DND-41 (cell line): ENCODE measurements at regions not wholly inside any gene's neighbourhood (a gene's known extent, or its start where the extent isn't known, plus 50 kb on each side); places are given as distances from the start of the nearest gene placed in this dataset.

ENCODE experiments used
- ATAC-seq: fragments of 200-7000 bp; cut with Tn5 transposase; 3 replicates; pipeline ENCODE4 v1.9.1; 2021; ENCODE audit warnings: low read depth; ENCODE audit not compliant: insufficient read depth
- DNase-seq: peaks from one replicate; pipeline ENCODE4 v3.0.0-alpha.2; 2020
- H2AFZ ChIP-seq: 2 replicates; pipeline ENCODE4 v1.6.0; 2012; ENCODE audit warnings: low read depth, low read length
- H3K27ac ChIP-seq: 2 replicates; pipeline ENCODE4 v1.5.1; 2012; ENCODE audit warnings: low read length, inconsistent platforms
- H3K27me3 ChIP-seq: fragments of 200-600 bp; sonication (generic); 2 replicates; pipeline ENCODE4 v1.6.0; 2012; ENCODE audit warnings: low read length, mild to moderate bottlenecking, inconsistent platforms; ENCODE audit not compliant: insufficient read depth, poor library complexity
- H3K36me3 ChIP-seq: 2 replicates; pipeline ENCODE4 v1.5.1; 2012; ENCODE audit warnings: low read length, inconsistent platforms; ENCODE audit not compliant: insufficient read depth
- H3K4me1 ChIP-seq: 2 replicates; pipeline ENCODE4 v1.5.1; 2012; ENCODE audit warnings: mild to moderate bottlenecking, low read length; ENCODE audit not compliant: insufficient read depth
- H3K4me2 ChIP-seq: 2 replicates; pipeline ENCODE4 v1.6.0; 2012; ENCODE audit warnings: mild to moderate bottlenecking, moderate library complexity, low read length, inconsistent platforms; ENCODE audit not compliant: insufficient read depth
- H3K4me3 ChIP-seq, 2 experiments: fragments of 200-600 bp in 1 of 2; shearing (Covaris generic) in 1 of 2; 2 replicates each; pipeline ENCODE4 v1.5.1; 2012 to 2016; ENCODE audit warnings: inconsistent platforms in 2 of 2, low read length in 2 of 2, mild to moderate bottlenecking in 2 of 2, low read depth in 1 of 2, moderate library complexity in 1 of 2
- H3K79me2 ChIP-seq: 2 replicates; pipeline ENCODE4 v1.6.0; 2012; ENCODE audit warnings: low read length, inconsistent platforms; ENCODE audit not compliant: insufficient read depth
- H3K9ac ChIP-seq: 2 replicates; pipeline ENCODE4 v1.6.0; 2012; ENCODE audit warnings: low read depth, mild to moderate bottlenecking, inconsistent platforms, low read length, moderate library complexity
- H3K9me3 ChIP-seq: 2 replicates; pipeline ENCODE4 v1.5.1; 2012; ENCODE audit warnings: low read length, moderate library complexity, mild to moderate bottlenecking, inconsistent platforms; ENCODE audit not compliant: insufficient read depth, severe bottlenecking
- H4K20me1 ChIP-seq: 2 replicates; pipeline ENCODE4 v1.6.0; 2012; ENCODE audit warnings: low read length; ENCODE audit not compliant: insufficient read depth
- EZH2 ChIP-seq: IDR thresholded peaks from 3 replicates; pipeline ENCODE4 v1.6.1; 2012; ENCODE audit warnings: borderline replicate concordance, low read depth, mild to moderate bottlenecking, moderate library complexity, low read length, inconsistent platforms; ENCODE audit not compliant: severe bottlenecking
- TF ChIP-seq, protein P1 (sequence below): IDR thresholded peaks from 2 replicates; pipeline ENCODE4 v1.5.1; 2012; ENCODE audit warnings: borderline replicate concordance, low read length, moderate library complexity, mild to moderate bottlenecking; ENCODE audit not compliant: poor library complexity, severe bottlenecking; ENCODE audit errors: extremely low read depth

- H3K4me1 ChIP-seq, result no peaks in the 10 kb centered on the region
- H4K20me1 ChIP-seq, result no peaks in the 10 kb centered on the region
- H3K4me2 ChIP-seq, result no peak overlapping the region
- no peaks in the 10 kb centered on the region for H3K79me2 ChIP-seq
- peaks cover 9% of the 10 kb centered on the region for H3K9me3 ChIP-seq
- H3K36me3 ChIP-seq, result no peaks in the 10 kb centered on the region
- no peak for TF ChIP-seq EZH2
- TF ChIP-seq, protein P1, sequence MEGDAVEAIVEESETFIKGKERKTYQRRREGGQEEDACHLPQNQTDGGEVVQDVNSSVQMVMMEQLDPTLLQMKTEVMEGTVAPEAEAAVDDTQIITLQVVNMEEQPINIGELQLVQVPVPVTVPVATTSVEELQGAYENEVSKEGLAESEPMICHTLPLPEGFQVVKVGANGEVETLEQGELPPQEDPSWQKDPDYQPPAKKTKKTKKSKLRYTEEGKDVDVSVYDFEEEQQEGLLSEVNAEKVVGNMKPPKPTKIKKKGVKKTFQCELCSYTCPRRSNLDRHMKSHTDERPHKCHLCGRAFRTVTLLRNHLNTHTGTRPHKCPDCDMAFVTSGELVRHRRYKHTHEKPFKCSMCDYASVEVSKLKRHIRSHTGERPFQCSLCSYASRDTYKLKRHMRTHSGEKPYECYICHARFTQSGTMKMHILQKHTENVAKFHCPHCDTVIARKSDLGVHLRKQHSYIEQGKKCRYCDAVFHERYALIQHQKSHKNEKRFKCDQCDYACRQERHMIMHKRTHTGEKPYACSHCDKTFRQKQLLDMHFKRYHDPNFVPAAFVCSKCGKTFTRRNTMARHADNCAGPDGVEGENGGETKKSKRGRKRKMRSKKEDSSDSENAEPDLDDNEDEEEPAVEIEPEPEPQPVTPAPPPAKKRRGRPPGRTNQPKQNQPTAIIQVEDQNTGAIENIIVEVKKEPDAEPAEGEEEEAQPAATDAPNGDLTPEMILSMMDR, result peak; percentile 39
- no peak overlapping the region for H3K4me3 ChIP-seq
- H3K9ac ChIP-seq, result no peak overlapping the region
- no peaks in the 10 kb centered on the region for H3K27me3 ChIP-seq
- no peak overlapping the region for H2AFZ ChIP-seq
- DNase-seq, result no peak
- no peak for ATAC-seq
- no peak overlapping the region for H3K27ac ChIP-seq
These were observed 51.9 kb upstream of the TAPT1 start for GRCh38 chr4:16278178-16278577.
